Stomach (tissue), 8 donors: ENCODE measurements at regions not wholly inside any gene's neighbourhood (a gene's known extent, or its start where the extent isn't known, plus 50 kb on each side); places are given as distances from the start of the nearest gene placed in this dataset.

Experiments used
- DNase-seq, 2 donors: peaks; one replicate each; pipeline versions ENCODE4 v3.0.0 to v3.0.0-alpha.2; 2013 to 2019
- H3K27ac ChIP-seq, 5 donors: fragments of 200-600 bp in 4 of 5; sonication (generic) in 4 of 5; one replicate each; pipeline ENCODE4 v1.5.1; 2013 to 2019; ENCODE audit warnings: mild to moderate bottlenecking in 1 of 5, moderate library complexity in 1 of 5
- H3K27me3 ChIP-seq, 3 donors: fragments of 200-600 bp; sonication (generic); one replicate each; pipeline ENCODE4 v1.5.1; 2017 to 2019; ENCODE audit warnings: mixed run types in 1 of 3
- H3K36me3 ChIP-seq, 4 donors: fragments of 200-600 bp; sonication (generic); 1 replicate in 3 of 4; 2 replicates in 1 of 4; pipeline ENCODE4 v1.5.1; 2016 to 2019
- H3K4me1 ChIP-seq, 4 donors: fragments of 200-600 bp; sonication (generic); one replicate each; pipeline ENCODE4 v1.5.1; 2016 to 2019
- H3K4me3 ChIP-seq, 4 donors: fragments of 200-600 bp; sonication (generic) in 3 of 4; one replicate each; pipeline ENCODE4 v1.5.1; 2016 to 2019; ENCODE audit warnings: mild to moderate bottlenecking in 1 of 4
- H3K9me3 ChIP-seq, 4 donors: fragments of 200-600 bp; sonication (generic); one replicate each; pipeline ENCODE4 v1.5.1; 2016 to 2019
- EP300 ChIP-seq: sonication (generic); formaldehyde crosslinking; IDR thresholded peaks from one replicate; pipeline ENCODE4 v1.6.1; 2017; ENCODE audit warnings: antibody characterized with exemption
- POLR2A ChIP-seq, 4 donors: fragments of 450-650 bp; IDR thresholded peaks; one replicate each; pipeline ENCODE4 v1.6.1; 2016; ENCODE audit warnings: antibody characterized with exemption in 4 of 4, control low read depth in 2 of 4, mild to moderate bottlenecking in 1 of 4, moderate library complexity in 1 of 4
- POLR2AphosphoS5 ChIP-seq, 3 donors: sonication (generic); formaldehyde crosslinking; IDR thresholded peaks; one replicate each; pipeline ENCODE4 v1.6.1; 2016; ENCODE audit warnings: antibody characterized with exemption in 3 of 3
- WGBS, 5 donors: extraction: QIAGEN DNeasy Blood & Tissue Kit in 3 of 5; methylation state at CpG; one replicate each; pipeline versions ENCODE4 v1.1.5 to v1.1.7; 2013 to 2018; 5-methylcytosine and 5-hydroxymethylcytosine counted together
- intact Hi-C: fragments of 100-400 bp; cut with DNase I; formaldehyde crosslinking; loops from one replicate; pipeline ENCODE4 v1.15.1; 2023; ENCODE audit warnings: low total_unique reads
- TF ChIP-seq, protein P1 (sequence below), 7 experiments: fragments of 450-650 bp in 4 of 7; fragments of 200-600 bp in 3 of 7; sonication (generic) in 3 of 7; IDR thresholded peaks; one replicate each; pipeline ENCODE4 v1.5.1; 2016 to 2019; ENCODE audit warnings: antibody characterized with exemption in 7 of 7, control low read depth in 2 of 7, mild to moderate bottlenecking in 1 of 7
- donor health status: healthy with polysubstance abuse.
- donor health status: Bipolar disorder and iron deficiency.
- donor health status: healthy.

GRCh38 chr2:61759005-61759404, 94.9 kb downstream of the FAM161A start:
- TF ChIP-seq POLR2AphosphoS5 (IDR thresholded peaks at IDR 0.05) (peak in 1 of 3 donors; percentile 36), POLR2A (IDR thresholded peaks at IDR 0.05) (no peak)
- Histone ChIP-seq H3K4me1 (peaks cover 0 to 8% (median 4%) of the 10 kb centered on the region in 4 donors), H3K4me3 (no peak overlapping the region), H3K27me3 (no peaks in the 10 kb centered on the region), H3K9me3 (peaks cover 0 to 5% (median 2%) of the 10 kb centered on the region in 4 donors), H3K27ac (no peak overlapping the region), H3K36me3 (no peaks in the 10 kb centered on the region)
- DNase-seq, result no peak
- intact Hi-C loops, result no loop called here
- WGBS, 5 donors, result 64 to 83% (median 76%) methylated on average over 4 of the region's 4 CpGs

GRCh38 chr2:61758159-61758558, 95.7 kb downstream of the FAM161A start:
- Histone ChIP-seq H3K9me3 (peaks cover 0 to 13% (median 8%) of the 10 kb centered on the region in 4 donors), H3K27ac (no peak overlapping the region), H3K27me3 (no peaks in the 10 kb centered on the region), H3K36me3 (no peaks in the 10 kb centered on the region), H3K4me3 (no peak overlapping the region), H3K4me1 (peaks cover 0 to 7% (median 3%) of the 10 kb centered on the region in 4 donors)
- no peak for DNase-seq
- intact Hi-C loops, result no loop called here
- TF ChIP-seq, protein P1, sequence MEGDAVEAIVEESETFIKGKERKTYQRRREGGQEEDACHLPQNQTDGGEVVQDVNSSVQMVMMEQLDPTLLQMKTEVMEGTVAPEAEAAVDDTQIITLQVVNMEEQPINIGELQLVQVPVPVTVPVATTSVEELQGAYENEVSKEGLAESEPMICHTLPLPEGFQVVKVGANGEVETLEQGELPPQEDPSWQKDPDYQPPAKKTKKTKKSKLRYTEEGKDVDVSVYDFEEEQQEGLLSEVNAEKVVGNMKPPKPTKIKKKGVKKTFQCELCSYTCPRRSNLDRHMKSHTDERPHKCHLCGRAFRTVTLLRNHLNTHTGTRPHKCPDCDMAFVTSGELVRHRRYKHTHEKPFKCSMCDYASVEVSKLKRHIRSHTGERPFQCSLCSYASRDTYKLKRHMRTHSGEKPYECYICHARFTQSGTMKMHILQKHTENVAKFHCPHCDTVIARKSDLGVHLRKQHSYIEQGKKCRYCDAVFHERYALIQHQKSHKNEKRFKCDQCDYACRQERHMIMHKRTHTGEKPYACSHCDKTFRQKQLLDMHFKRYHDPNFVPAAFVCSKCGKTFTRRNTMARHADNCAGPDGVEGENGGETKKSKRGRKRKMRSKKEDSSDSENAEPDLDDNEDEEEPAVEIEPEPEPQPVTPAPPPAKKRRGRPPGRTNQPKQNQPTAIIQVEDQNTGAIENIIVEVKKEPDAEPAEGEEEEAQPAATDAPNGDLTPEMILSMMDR (IDR thresholded peaks at IDR 0.05), result no peak
- no peak for TF ChIP-seq EP300
- TF ChIP-seq POLR2AphosphoS5 (IDR thresholded peaks at IDR 0.05), result no peak
- TF ChIP-seq POLR2A (IDR thresholded peaks at IDR 0.05), result no peak

DNA sequence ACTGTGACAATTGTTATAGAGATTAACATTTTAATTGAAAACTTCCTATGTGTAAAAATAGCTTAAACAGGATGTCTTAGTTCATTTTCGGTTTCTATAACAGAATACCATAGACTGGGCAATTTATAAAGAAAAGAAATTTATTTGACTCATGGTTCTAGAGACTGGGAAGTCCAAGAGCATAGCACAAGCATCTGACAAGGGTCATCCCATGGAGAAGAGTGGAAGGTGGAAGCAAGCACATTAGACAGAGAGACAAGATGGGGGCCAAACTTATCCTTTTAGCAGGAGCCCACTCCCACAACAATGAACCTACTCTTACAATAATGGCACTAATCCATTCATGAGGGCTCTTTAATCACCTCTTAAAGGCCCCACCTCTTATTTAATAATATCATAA, 100.3 kb downstream of the FAM161A start:
- no peak for TF ChIP-seq EP300
- TF ChIP-seq POLR2A (IDR thresholded peaks at IDR 0.05), result no peak
- no peak for TF ChIP-seq POLR2AphosphoS5 (IDR thresholded peaks at IDR 0.05)
- TF ChIP-seq, protein P1 (IDR thresholded peaks at IDR 0.05), result no peak
- no peaks in the 10 kb centered on the region for H3K27me3 ChIP-seq
- no peak overlapping the region for H3K4me3 ChIP-seq
- intact Hi-C loops, result no loop called here
- DNase-seq, result no peak
- no peaks in the 10 kb centered on the region for H3K36me3 ChIP-seq
- no peaks in the 10 kb centered on the region for H3K4me1 ChIP-seq
- no peak overlapping the region for H3K27ac ChIP-seq
- peaks cover 0 to 14% (median 8%) of the 10 kb centered on the region in 4 donors for H3K9me3 ChIP-seq
- WGBS, 5 donors, result 67 to 93% (median 81%) methylated on average over 1 of the region's 1 CpG

GRCh38 chr2:61750624-61751023, 103.2 kb downstream of the FAM161A start:
- intact Hi-C loops, result no loop called here
- Histone ChIP-seq H3K9me3 (peaks cover 0 to 14% (median 8%) of the 10 kb centered on the region in 4 donors), H3K4me1 (no peaks in the 10 kb centered on the region), H3K27me3 (no peaks in the 10 kb centered on the region), H3K36me3 (no peaks in the 10 kb centered on the region), H3K27ac (no peak overlapping the region), H3K4me3 (no peak overlapping the region)
- WGBS, 5 donors, result 40 to 52% (median 49%) methylated on average over 2 of the region's 2 CpGs
- TF ChIP-seq EP300 (no peak), POLR2AphosphoS5 (IDR thresholded peaks at IDR 0.05) (no peak), POLR2A (IDR thresholded peaks at IDR 0.05) (no peak)
- TF ChIP-seq, protein P1 (IDR thresholded peaks at IDR 0.05), result no peak
- no peak for DNase-seq

DNA sequence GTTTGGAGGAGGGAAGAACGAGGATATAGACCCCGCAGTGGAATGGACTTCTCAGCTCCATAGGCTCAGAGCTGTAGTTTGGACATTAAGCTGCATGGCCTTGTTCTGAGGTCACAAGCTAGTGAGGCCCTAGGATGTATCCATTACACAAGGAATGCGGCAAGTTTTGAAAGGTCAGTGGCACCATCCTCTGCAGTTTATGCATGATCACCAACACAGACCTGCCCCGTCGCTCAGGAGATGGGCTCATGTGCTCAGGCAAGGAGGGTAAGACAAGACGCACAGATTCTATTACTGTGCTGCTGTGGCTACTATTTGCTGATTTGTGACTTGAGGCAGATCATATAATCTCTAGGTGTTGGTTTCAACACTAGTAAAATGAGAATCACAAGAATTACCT, 110.9 kb downstream of the FAM161A start:
- Histone ChIP-seq H3K27me3 (no peaks in the 10 kb centered on the region), H3K4me3 (no peak overlapping the region), H3K27ac (no peak overlapping the region), H3K4me1 (no peaks in the 10 kb centered on the region), H3K9me3 (no peaks in the 10 kb centered on the region), H3K36me3 (no peaks in the 10 kb centered on the region)
- DNase-seq, result no peak
- intact Hi-C loops, result no loop called here
- WGBS, 5 donors, result 88 to 97% (median 93%) methylated on average over 5 to 6 of the region's 6 CpGs
- TF ChIP-seq EP300 (no peak), POLR2A (IDR thresholded peaks at IDR 0.05) (no peak), POLR2AphosphoS5 (IDR thresholded peaks at IDR 0.05) (no peak)
- TF ChIP-seq, protein P1 (IDR thresholded peaks at IDR 0.05), result no peak
